HG02588 (cell line): ENCODE measurements at regions not wholly inside any gene's neighbourhood (a gene's known extent, or its start where the extent isn't known, plus 50 kb on each side); places are given as distances from the start of the nearest gene placed in this dataset.
"Not testable (repeated sequence)": the region's sequence is repeated elsewhere in the genome, so short reads cannot be mapped to it uniquely, and the experiment has no call there.

Source experiments
- ATAC-seq: cut with Tn5 transposase; IDR thresholded peaks from one replicate; pipeline ENCODE4 v1.9.1; 2021; ENCODE audit warnings: mild to moderate bottlenecking, moderate library complexity; ENCODE audit not compliant: unreplicated experiment

DNA sequence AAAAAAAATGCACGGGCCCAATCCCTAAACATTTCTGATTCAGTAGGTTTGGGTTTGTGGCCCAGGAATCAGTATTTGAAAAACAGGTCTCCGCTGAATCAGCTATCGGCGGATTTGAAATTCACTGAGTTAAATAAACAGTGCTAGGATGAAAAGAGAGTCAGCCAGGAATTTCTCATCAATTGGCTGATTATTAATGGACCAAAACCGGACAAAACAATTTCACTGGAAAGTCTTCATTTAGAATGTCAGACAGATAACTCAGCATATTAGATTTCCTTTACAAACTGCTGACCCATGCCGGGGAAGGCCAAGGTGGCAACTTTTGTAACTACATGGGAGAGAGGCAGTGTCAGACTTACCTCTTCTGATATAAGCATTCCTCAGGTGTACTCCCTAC is 99.4 kb upstream of the LSM6 start:
- ATAC-seq = no peak

DNA sequence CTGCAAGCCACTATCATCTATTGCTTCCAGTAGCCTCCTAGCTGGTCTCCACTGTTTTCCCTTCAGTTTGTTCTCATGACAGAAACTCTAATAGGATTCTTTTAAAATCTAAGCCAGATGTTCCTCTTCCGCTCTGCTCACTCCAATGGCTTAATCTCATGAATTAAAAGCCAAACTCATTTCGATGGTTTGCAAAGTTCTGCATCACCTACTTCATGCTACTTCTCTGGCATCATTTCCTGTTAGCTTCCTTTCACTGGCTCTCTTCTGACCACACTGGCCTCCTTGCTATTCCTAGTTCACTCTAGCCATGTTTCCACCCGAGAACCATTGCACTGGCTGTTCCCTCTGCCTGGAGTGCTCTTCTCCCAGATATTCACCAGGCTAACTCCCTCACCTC is 102.0 kb upstream of the LSM6 start:
- ATAC-seq = peak; percentile 62

DNA sequence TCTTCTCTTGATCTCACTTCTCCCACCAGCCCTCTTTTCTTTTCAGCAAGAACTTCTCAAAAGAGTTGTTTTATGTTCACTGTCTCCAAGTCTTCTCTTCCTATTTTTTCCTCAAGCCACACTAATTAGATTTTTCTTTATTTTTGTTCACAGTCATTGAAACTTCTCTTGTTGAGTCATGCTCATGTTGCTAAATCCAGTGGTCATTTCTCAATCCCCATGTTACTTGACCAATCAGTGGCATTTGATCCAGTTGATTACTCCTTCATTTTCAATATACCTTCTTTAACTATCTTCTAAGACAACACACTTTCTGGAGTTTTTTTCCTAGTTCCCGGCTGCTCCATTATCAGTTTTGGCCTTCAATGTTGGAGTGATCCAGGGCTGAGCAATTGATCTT is 103.1 kb upstream of the LSM6 start:
- no peak for ATAC-seq

DNA sequence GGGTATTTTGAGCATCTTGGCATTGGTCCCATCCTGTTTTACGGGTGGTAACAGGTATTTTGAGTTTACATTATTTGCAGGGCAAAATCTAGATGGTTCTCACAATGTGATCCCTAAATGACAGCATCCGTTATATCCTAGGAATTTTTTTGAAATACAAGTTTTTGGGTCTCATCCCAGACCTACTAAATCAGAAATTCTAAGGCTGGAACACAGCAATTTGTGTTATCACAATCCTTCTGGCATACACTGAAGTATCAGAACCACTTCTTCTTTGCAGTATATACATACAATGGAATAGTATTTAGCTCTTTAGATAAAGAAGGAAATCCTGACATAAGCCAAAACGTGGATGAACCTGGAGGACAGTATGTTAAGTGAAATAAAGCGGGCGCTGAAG is 104.1 kb upstream of the LSM6 start:
- ATAC-seq = no peak

DNA sequence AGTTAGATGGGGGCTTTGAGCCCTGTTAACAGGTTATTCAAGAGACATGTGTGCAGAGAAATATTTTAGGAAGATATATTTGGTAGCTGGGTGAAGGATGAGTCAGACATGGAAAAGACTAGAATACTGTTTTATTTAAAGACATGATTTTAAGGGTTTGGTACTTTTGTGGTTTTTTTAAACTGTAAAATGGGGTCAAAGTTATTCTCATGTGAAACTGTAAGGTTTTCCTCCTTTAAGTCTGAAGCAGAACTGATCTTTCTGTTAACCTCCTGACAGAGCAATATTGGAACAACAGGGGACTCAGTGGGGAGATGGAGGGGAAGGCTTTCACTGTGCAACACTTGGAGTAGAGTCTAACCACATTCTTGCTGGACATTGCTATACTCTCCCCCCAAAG is 112.4 kb upstream of the LSM6 start:
- ATAC-seq = peak; percentile 29

DNA sequence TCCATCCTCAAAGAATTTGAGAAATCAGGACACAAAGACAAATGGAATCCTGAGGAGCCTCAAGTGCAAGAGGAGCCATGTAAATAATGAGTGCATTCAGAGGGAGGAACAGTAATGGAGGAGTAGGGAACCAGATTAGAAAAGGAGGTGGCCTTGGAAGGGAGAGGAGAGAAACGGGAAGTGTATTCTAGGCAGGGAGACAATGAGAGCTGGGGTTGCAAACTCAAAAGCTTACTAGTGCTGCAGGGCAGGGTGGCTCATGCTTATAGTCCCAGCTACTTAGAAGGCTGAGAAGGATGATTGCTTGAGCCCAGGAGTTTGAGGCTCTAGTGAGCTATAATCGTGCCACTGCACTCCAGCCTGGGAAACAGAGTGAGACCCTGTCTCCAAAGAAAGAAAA is 113.2 kb upstream of the LSM6 start:
- ATAC-seq = no peak

DNA sequence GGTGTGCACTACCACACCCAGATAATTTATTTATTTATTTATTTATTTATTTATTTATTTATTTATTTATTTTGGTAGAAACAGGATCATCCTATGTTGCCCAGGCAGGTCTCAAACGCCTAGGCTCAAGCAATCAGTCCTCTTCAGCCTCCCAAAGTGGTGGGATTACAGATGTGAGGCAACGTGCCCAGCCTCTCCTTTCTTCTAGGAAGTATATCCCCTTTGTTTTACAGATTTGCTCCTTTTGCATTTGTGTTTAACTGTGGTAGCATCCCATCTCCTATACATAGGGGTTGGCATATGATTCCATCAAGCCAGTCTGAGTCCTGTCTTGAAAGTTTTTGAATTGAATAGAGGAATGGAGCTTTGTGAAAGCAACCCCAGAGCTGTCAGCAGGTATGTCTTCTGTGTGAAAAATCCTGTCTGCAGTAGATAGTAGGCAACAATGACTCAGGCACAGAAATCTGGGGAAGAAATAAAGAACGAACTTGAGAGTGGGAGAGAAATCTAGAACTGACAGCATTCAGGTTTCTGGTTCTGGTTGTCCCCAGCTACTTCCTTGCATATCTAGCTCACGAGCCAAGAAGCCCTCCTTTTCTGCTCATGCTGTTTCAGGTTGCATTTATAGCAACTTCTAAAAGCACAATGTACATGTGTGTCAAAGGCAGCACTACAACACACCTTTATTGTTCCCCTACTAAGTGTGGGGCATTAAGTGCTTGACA is 113.7 kb upstream of the LSM6 start:
- ATAC-seq = no peak

DNA sequence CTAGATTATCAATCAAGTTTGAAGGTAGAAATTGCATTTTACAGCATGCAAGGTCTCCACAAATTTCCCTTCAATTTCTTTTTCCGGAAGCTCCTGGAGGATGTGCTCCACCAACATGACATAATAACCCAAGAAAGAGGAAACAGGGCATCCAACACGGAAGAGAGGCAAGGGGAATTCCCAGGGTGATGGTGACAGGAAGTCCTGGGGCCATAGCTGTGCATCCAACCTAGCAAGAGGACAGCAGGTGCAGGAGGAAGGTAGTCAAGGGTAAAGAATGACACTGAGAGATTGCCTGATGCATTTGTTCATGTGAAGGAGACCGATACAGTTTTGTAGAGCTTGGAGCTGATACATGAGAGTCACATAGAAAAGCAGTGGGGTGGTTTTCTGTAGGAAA is 115.7 kb upstream of the LSM6 start:
- peak; percentile 75 for ATAC-seq

DNA sequence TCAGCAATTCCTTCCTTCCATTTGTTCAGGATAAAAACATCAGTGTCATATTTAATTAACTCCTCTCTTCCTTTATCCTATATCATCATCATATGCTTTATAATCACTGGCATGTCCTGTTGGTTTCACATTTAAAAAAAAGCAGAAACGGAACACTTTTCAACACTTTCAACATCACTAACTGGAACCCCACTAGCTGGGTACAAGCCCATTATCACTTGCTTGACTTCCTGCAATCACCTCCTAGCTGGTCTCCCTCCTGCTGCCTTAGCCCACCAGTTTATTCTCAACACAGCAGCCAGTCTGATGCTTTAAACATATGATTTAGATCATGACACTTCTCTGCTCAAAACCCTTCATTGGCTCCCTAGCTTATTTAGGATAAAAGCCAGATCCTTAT is 116.4 kb upstream of the LSM6 start:
- ATAC-seq = peak; percentile 35

DNA sequence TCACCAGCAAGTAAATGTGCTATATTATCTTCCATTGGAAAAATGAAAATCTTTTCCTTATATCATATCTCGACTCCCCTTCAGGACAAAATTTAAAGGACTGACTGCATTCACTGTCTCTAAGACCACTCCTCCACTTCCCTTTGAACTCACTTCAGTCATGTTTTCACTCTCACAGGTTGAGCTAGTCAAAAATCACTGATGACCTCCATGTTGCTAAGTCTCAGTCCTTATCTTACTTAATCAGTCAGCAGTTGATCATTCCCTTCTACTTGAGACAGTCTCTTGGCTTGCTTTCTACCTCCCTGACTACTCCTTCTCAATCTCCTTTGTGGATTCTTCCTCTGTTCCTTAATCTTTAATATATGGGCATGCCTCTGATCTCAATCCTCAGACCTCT is 117.0 kb upstream of the LSM6 start:
- ATAC-seq = no peak

DNA sequence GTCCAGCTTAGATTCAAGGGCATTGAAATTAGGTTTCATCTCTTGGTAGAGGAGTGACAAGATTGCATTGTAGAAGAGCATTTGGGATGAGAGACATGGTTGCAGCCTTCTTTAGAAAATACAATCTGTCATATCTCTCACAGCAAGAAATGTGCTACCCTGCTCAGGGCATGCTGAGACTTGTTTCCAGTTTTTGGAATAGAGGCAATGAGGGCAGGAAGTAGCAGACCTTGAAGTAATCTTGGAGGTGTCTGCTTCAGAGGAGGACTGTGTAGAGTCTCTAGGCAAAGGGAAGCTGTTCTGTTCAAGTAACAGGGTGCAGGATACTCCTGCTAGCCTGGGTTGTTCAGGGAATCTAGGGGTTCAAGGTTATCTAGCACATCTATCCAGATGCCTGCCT is 116.1 kb upstream of the ZNF827 start:
- no peak for ATAC-seq

DNA sequence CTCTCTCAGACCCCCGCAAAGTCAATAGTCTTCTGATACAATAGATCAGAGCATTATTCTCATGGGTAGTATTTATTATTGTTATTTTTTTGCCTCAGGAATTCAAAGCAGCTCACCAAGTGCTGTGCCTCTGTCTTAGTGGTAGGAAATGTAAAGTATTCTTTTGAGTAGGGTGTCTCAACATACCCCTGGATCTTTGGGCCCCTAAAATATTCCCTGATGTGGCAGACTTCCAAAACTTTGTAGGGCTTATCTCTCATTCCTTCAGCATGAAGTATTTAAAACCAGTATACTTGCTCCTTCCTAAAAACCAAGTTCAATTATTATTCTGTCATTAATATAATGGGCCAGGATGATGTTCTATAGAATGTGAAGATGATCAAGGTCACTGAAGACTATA is 115.3 kb upstream of the ZNF827 start:
- ATAC-seq = no peak

DNA sequence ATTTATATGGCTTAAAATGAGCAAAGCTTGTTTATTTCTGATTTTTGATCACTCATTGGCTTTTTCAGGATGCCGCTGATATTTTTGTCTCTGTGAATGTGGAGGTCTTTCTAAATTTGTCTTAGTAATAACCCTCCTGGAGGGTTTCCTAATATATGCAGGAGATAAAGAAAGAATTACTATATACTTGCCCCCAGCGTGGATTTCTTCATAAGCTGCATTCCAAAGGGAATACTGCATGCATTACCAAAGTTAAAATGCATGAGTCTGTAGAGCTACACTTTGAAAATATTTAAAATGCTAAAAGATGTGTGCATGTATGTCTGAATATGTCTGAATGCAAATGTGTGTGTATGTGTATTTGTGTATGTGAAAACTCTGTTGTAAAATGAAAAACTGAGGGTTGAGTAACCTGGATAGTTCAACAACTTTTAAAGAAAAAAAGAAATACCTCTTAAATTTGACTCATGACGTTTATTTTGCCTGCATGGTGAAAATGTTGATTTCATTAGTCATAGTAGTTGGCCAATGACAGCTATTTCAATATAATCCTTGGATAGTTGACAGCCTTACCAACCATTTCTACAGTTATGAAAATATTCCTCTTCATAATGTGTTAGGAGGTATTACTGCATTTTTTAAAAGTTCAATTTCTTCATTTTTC is 113.2 kb upstream of the ZNF827 start:
- ATAC-seq = no peak

DNA sequence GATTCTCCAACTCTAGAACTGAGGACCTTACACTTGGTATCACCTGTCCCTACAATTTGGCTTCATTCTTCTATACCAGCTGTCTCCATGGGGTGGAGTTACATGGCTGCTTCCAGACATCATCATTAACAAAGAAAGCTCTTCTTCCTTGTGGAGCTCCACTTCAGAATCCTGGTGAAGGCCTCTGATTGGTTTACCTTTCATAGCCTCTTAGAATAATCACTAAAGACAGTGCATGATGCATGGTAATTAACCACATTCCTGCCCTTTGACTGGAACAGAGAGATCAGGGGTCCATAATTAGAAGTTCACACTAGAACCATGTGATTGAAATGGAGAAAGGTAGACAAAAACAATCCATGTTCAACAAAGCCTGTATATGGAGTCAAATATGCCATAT is 112.6 kb upstream of the ZNF827 start:
- no peak for ATAC-seq

DNA sequence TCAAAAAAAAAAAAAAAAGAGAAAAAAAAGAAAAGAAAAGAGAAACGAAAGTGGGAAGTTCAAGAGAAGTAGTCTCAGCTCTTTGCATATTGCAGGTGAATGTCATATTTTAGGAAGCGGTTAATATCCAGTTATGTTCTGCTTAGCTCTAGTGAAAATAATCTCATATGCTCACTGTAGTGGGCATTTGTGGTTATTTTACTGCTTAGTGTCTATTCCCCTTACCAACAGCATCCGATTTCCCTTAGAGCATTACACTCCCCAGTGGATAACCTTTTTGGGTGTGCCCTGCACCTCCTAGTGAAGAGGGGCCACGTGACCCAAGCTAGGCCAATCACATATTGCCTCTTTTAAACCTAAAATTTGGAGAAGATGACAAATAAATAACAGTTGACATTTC is 111.2 kb upstream of the ZNF827 start:
- ATAC-seq = peak; percentile 83

DNA sequence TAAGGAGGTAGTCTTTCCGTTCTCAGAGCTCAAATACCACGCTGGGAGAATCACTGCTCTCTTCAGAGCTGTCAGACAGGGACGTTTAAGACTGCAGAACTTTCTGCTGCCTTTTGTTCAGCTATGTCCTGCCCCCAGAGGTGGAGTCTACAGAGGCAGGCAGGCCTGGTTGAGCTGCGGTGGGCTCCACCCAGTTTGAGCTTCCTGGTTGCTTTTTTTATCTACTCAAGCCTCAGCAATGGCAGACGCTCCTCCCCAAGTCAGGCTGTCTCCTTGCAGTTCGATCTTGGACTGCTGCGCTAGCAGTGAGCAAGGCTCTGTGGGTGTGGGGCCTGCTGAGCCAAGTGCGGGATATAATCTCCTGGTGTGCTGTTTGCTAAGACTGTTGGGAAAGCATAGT is 109.1 kb upstream of the ZNF827 start:
- ATAC-seq = not testable (repeated sequence)

DNA sequence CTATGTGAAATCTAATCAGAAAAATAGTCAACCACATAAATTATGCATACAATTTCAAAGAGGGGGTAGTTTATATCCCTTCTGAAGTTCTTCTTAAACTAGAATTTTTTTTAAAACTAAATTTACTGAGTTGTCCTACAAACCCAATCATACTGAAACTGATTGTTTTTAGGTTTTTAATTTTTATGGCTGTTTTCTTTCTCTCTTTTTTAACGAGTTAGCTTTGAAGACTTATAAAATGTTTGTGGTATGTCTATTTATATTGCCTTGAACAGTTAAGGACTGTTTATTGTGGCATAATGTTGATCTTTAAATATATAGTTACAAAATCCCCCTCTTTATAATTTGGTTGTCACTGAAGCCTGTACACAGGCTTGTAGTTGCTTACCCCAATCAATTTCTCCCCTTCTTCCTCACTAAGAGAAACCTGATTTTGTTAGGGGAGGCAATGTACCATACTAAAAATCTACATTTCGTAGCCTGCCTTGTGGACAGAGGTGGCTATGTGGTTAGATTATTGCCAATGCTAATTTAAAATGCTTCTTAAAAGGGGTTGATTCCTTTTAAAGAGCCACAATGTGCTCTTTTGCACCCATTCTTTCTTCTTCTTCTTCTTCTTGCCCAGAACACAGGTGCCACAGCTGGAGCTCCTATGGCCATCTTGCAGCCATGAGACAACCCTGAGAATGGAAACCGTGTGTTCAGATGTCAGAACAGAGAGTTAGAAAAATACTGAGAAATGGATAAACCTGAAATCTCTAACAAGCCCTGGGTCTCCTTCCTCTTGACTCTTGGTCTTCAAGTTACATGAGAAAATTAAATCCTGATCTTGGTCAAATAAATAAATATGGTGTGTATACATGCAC is 102.7 kb upstream of the ZNF827 start:
- peak; percentile 58 for ATAC-seq

DNA sequence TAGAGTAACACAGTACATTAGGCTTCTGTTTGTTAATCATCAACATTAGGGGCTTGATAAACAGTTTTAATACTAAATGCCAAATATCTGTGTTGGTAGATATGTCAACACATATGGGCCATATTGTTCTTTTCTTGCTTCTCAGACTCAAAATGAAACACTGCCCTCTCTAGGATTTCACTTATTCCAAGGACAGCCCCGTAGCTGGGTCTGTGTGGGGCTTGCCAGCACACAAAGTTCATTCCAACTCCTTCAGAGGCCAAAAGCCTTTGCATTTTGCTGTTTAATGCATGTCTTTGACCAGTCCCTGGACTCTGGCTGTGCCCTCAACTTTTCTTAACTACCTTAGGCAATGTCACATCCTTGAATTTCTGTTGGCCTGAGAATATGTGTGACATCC is 102.0 kb upstream of the ZNF827 start:
- no peak for ATAC-seq

DNA sequence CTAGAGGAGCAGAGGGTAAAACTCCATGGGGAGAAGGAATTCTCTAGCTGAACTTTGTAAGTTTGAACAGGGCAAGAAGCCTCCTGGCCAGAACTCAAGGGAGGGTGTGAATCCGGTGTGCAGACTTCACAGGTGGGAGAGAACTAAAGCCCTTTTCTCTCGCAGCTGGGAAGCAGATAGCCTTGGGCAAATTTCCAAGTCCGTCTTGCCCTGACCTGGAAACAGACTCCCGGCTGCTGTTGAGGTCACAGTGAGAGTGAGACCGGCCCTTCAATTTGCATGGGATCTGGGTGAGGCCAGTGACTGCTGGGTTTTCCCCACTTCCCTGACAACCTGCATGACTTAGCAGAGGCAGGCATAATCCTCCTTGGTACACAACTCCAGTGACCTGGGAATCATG is 94.5 kb upstream of the ZNF827 start:
- no peak for ATAC-seq

DNA sequence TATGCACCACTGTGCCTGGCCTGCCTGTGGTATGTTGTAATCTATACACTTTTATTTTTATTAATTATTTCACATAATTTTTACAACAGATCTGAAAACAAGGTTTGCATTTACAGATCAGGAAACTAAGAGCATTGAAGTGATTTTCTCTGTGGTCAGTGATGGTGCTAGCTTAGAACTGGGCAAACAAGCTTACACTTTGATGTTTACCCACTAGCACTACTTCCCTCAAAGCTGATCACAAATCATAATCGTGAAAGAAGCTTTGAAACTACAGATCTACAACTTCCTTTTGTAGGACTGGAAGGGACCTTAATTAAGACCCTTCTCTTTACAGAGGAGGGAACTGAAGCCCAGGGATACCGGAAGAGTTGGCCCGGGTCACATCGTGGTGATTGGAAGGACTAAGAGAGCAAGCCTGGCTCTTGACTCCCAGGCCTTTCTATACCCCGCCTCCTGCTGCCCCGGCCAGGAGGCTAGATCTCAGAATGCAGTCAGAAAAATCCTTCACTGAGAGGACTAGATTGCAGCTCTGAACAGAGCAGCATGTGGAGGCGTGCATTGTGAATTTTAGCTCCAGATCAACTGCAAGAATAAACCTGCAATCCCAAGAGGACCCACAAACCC is 93.7 kb upstream of the ZNF827 start:
- ATAC-seq = no peak

DNA sequence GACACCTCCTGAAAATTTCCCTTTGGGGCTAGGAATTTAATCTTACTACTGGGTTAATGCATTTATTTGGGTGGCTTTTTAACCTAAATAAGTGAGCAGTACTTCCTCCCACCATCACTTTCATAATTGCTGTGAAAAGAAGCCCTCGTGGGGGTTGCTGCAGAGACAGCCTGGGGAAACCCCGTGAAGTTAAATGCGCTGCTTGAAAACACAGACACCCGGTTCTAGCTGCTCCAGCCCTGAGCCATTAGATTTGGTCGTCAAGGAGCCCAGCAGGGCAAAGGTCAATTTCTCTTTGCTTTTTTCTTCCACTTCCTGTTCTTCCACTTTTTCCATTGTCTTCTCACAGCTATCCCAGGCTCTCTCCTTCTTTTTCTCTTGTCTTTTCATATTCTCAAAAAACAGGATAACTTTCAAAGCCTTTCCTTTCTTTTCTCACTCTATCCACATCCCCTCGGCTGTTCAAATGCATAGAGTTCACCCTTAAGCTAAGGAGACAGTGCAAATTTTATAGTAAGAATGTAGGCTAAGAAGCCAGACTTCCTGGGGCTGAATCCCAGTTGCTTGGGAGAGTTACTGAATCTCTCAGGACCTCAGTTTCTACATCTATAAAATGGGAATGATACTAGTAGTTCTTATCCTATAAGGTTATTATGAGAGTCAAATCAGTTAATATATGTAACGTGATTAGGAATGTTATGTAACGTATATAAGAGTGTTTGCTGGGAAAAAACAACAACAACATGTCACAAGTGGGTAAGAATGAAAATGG is 91.5 kb upstream of the ZNF827 start:
- ATAC-seq = peak; percentile 84
